ENCODE measurements at regions not wholly inside any gene's neighbourhood (a gene's known extent, or its start where the extent isn't known, plus 50 kb on each side); places are given as distances from the start of the nearest gene placed in this dataset.

- no peak for TF ChIP-seq EP300 (IDR thresholded peaks at IDR 0.05)
- TF ChIP-seq POLR2AphosphoS5 (IDR thresholded peaks at IDR 0.05), result no peak
- TF ChIP-seq POLR2A (IDR thresholded peaks at IDR 0.05), result no peak
- no peak for TF ChIP-seq CTCF (IDR thresholded peaks at IDR 0.05)
- 68 to 72% methylated on average over 6 of the region's 6 CpGs for WGBS, 2 donors (ENCODE audit: low coverage in 1 of 2)
- H3K27ac ChIP-seq, result no peak overlapping the region
- no peaks in the 10 kb centered on the region for H3K27me3 ChIP-seq
- no peaks in the 10 kb centered on the region for H3K4me1 ChIP-seq
- H3K4me3 ChIP-seq, result no peak overlapping the region
- no peaks in the 10 kb centered on the region for H3K9me3 ChIP-seq
- no peaks in the 10 kb centered on the region for H3K36me3 ChIP-seq
- no peak for ATAC-seq
Observed at GRCh38 chr15:81633889-81634288, 259.9 kb upstream of the TMC3 start.

- Histone ChIP-seq H3K27me3 (no peaks in the 10 kb centered on the region), H3K36me3 (no peaks in the 10 kb centered on the region), H3K4me3 (no peak overlapping the region), H3K27ac (no peak overlapping the region), H3K4me1 (no peaks in the 10 kb centered on the region), H3K9me3 (peaks cover 0 to 9% (median 0%) of the 10 kb centered on the region in 3 donors)
- ATAC-seq, result no peak
- WGBS, 2 donors (ENCODE audit: low coverage in 1 of 2), result 50 to 71% methylated on average over 2 of the region's 2 CpGs
- TF ChIP-seq CTCF (IDR thresholded peaks at IDR 0.05), result no peak
- no peak for TF ChIP-seq EP300 (IDR thresholded peaks at IDR 0.05)
- no peak for TF ChIP-seq POLR2AphosphoS5 (IDR thresholded peaks at IDR 0.05)
- TF ChIP-seq POLR2A (IDR thresholded peaks at IDR 0.05), result no peak
Observed at GRCh38 chr15:81625896-81626295, 251.9 kb upstream of the TMC3 start.

GRCh38 chr15:81619002-81619401 is 245.0 kb upstream of the TMC3 start:
- Histone ChIP-seq H3K27me3 (no peaks in the 10 kb centered on the region), H3K9me3 (no peaks in the 10 kb centered on the region), H3K4me3 (no peak overlapping the region), H3K36me3 (no peaks in the 10 kb centered on the region), H3K27ac (no peak overlapping the region), H3K4me1 (no peaks in the 10 kb centered on the region)
- no peak for ATAC-seq
- WGBS, 2 donors (ENCODE audit: low coverage in 1 of 2), result 66 to 95% methylated on average over 3 to 4 of the region's 4 CpGs
- TF ChIP-seq EP300 (IDR thresholded peaks at IDR 0.05) (no peak), CTCF (IDR thresholded peaks at IDR 0.05) (no peak), POLR2AphosphoS5 (IDR thresholded peaks at IDR 0.05) (no peak), POLR2A (IDR thresholded peaks at IDR 0.05) (no peak)

- 100% methylated on average over 1 of the region's 2 CpGs for WGBS, 2 donors (ENCODE audit: low coverage in 1 of 2)
- no peaks in the 10 kb centered on the region for H3K9me3 ChIP-seq
- ATAC-seq, result no peak
- H3K36me3 ChIP-seq, result no peaks in the 10 kb centered on the region
- no peaks in the 10 kb centered on the region for H3K4me1 ChIP-seq
- no peak overlapping the region for H3K27ac ChIP-seq
- H3K4me3 ChIP-seq, result no peak overlapping the region
- no peaks in the 10 kb centered on the region for H3K27me3 ChIP-seq
- TF ChIP-seq CTCF (IDR thresholded peaks at IDR 0.05), result no peak
- TF ChIP-seq EP300 (IDR thresholded peaks at IDR 0.05), result no peak
Observed at GRCh38 chr15:81612631-81613030, 238.6 kb upstream of the TMC3 start.

GRCh38 chr15:81611679-81612078 is 237.7 kb upstream of the TMC3 start:
- H3K4me3 ChIP-seq, result no peak overlapping the region
- TF ChIP-seq CTCF (IDR thresholded peaks at IDR 0.05) (no peak), EP300 (IDR thresholded peaks at IDR 0.05) (no peak), POLR2A (IDR thresholded peaks at IDR 0.05) (no peak), POLR2AphosphoS5 (IDR thresholded peaks at IDR 0.05) (no peak)
- no peak overlapping the region for H3K27ac ChIP-seq
- no peaks in the 10 kb centered on the region for H3K27me3 ChIP-seq
- ATAC-seq, result no peak
- WGBS, 2 donors (ENCODE audit: low coverage in 1 of 2), result 66 to 87% methylated on average over 3 to 4 of the region's 4 CpGs
- no peaks in the 10 kb centered on the region for H3K9me3 ChIP-seq
- H3K36me3 ChIP-seq, result no peaks in the 10 kb centered on the region
- no peaks in the 10 kb centered on the region for H3K4me1 ChIP-seq

Measured in gastroesophageal sphincter (tissue), 4 donors.